ENCODE measurements at regions not wholly inside any gene's neighbourhood (a gene's known extent, or its start where the extent isn't known, plus 50 kb on each side); places are given as distances from the start of the nearest gene placed in this dataset.

- H3K9me3 Mint-ChIP-seq = peaks cover 6% of the 10 kb centered on the region
- no peak for TF ChIP-seq CTCF (IDR thresholded peaks at IDR 0.05)
- no peak overlapping the region for H3K4me3 Mint-ChIP-seq
- peaks cover 9% of the 10 kb centered on the region for H3K27me3 Mint-ChIP-seq (ENCODE audit: low read depth, poor library complexity)
- H3K36me3 Mint-ChIP-seq (ENCODE audit: low read depth) = no peaks in the 10 kb centered on the region
- DNase-seq = no peak
- peaks cover 18% of the 10 kb centered on the region for H3K4me1 Mint-ChIP-seq
- H3K27ac Mint-ChIP-seq = no peak overlapping the region
Measured at GRCh38 chr19:28039677-28040381, 1173.1 kb downstream of the UQCRFS1 start.

DNA sequence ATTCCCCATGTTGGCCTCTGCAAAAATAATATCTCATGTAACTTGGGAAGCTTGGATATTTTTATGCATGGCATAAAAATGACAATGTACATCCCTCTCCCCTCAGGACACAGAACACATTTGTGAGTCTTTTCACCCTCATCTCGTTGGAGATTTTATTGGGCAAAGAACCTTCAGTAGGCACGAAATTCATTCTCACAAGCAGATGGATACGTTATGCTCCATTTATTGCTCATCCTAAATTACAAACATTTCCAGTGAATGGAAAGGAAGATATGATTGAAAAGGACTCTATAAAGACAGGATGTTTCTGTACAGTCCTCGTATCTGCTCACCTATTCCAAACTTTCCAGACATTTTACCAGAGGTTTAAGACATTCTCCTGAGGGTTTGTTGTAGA lies 1175.8 kb downstream of the UQCRFS1 start:
- H3K27me3 Mint-ChIP-seq (ENCODE audit: low read depth, poor library complexity) = peaks cover 12% of the 10 kb centered on the region
- no peak overlapping the region for H3K4me3 Mint-ChIP-seq
- H3K9me3 Mint-ChIP-seq = peaks cover 13% of the 10 kb centered on the region
- DNase-seq = no peak
- H3K27ac Mint-ChIP-seq = no peak overlapping the region
- H3K36me3 Mint-ChIP-seq (ENCODE audit: low read depth) = no peaks in the 10 kb centered on the region
- H3K4me1 Mint-ChIP-seq = peaks cover 20% of the 10 kb centered on the region
- no peak for TF ChIP-seq CTCF (IDR thresholded peaks at IDR 0.05)

DNA sequence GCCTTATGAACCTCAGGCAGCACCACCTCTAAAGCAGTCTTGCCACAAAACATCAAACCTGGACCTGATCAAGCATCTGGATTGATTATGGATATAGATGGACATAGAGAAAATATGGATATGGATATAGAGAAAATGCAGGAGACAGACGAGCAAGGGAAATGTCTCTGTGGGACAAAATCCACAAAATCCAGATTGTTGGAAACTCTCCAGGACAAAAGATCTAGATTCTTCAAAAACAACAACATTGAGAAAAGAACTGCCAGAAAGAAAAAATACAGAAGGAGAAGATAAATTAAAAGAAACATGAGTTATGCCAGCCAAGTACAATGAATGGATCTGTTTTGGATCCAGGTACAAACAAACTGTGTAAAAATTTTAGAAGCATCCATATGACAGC lies 1176.5 kb downstream of the UQCRFS1 start:
- no peak for DNase-seq
- Mint-ChIP-seq H3K4me1 (peaks cover 20% of the 10 kb centered on the region), H3K4me3 (no peak overlapping the region), H3K27me3 (ENCODE audit: low read depth, poor library complexity) (peaks cover 10% of the 10 kb centered on the region), H3K27ac (no peak overlapping the region), H3K36me3 (ENCODE audit: low read depth) (no peaks in the 10 kb centered on the region), H3K9me3 (peaks cover 14% of the 10 kb centered on the region)
- no peak for TF ChIP-seq CTCF (IDR thresholded peaks at IDR 0.05)

- DNase-seq = no peak
- Mint-ChIP-seq H3K4me3 (no peak overlapping the region), H3K4me1 (peaks cover 20% of the 10 kb centered on the region), H3K36me3 (ENCODE audit: low read depth) (no peaks in the 10 kb centered on the region), H3K9me3 (peaks cover 28% of the 10 kb centered on the region), H3K27me3 (ENCODE audit: low read depth, poor library complexity) (peaks cover 12% of the 10 kb centered on the region), H3K27ac (no peak overlapping the region)
- no peak for TF ChIP-seq CTCF (IDR thresholded peaks at IDR 0.05)
Measured at GRCh38 chr19:28034936-28035335, 1178.0 kb downstream of the UQCRFS1 start.

- no peaks in the 10 kb centered on the region for H3K36me3 Mint-ChIP-seq (ENCODE audit: low read depth)
- no peak overlapping the region for H3K4me3 Mint-ChIP-seq
- no peak for DNase-seq
- H3K27me3 Mint-ChIP-seq (ENCODE audit: low read depth, poor library complexity) = peaks cover 6% of the 10 kb centered on the region
- no peak for TF ChIP-seq CTCF (IDR thresholded peaks at IDR 0.05)
- H3K4me1 Mint-ChIP-seq = peaks cover 8% of the 10 kb centered on the region
- H3K9me3 Mint-ChIP-seq = peaks cover 37% of the 10 kb centered on the region
- no peak overlapping the region for H3K27ac Mint-ChIP-seq
Measured at GRCh38 chr19:28028881-28029444, 1184.0 kb downstream of the UQCRFS1 start.

- Mint-ChIP-seq H3K9me3 (peaks cover 29% of the 10 kb centered on the region), H3K27me3 (ENCODE audit: low read depth, poor library complexity) (peaks cover 3% of the 10 kb centered on the region), H3K36me3 (ENCODE audit: low read depth) (no peaks in the 10 kb centered on the region), H3K27ac (no peak overlapping the region), H3K4me3 (no peak overlapping the region), H3K4me1 (peaks cover 8% of the 10 kb centered on the region)
- no peak for TF ChIP-seq CTCF (IDR thresholded peaks at IDR 0.05)
- no peak for DNase-seq
Measured at GRCh38 chr19:28027116-28027515, 1185.8 kb downstream of the UQCRFS1 start.
